ENCODE measurements at regions not wholly inside any gene's neighbourhood (a gene's known extent, or its start where the extent isn't known, plus 50 kb on each side); places are given as distances from the start of the nearest gene placed in this dataset.

DNA sequence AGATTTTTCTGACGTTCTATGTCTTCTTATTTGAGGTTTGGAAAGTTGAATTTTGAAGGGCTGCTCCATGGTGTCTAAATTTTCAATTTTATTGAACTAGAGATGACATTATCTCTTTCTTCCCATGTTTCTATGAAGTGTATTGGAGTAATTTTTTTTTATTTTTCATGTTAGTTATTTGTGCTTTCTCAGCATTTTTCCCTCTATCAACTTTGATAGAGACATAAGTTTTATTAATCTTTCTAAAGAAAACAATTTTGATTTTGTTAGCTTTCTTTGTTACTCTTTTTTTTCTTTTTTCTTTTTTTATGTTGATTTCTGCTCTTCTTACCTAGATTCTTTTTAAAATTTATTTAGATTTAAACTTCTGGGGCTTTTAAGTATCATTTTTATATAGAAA, 1694.8 kb downstream of the PCDH9 start:
- H3K4me3 ChIP-seq (ENCODE audit: insufficient read depth, low read depth, low read length): no peak overlapping the region
- no peak for FAIRE-seq
- no peak overlapping the region for H3K4me3 Mint-ChIP-seq (ENCODE audit: unreplicated experiment)

DNA sequence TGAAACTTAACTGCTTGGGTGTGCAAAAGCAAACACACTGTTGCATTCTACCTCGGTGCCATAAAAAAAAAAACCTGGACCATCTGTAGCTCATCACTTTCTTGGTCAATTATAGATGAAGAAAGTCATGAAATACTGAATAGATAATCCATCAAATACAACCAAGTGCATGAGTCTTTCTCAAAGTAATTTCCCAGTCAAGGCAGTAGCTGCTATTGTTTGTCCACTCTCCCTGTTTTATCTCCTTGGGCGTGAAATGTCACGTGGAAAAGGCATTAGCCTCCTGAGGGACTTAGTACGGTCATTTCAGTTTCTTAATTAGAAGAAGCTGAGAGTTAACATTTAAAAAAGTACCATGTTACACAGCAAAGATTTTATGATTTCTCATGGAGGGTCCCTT, 1697.9 kb downstream of the PCDH9 start:
- Mint-ChIP-seq H3K9me3 (ENCODE audit: unreplicated experiment) (no peaks in the 10 kb centered on the region), H3K36me3 (ENCODE audit: low read depth, unreplicated experiment) (no peaks in the 10 kb centered on the region), H3K27ac (ENCODE audit: unreplicated experiment) (no peak overlapping the region), H3K4me1 (ENCODE audit: low read depth, unreplicated experiment) (peaks cover 4% of the 10 kb centered on the region), H3K27me3 (ENCODE audit: low read depth, unreplicated experiment) (no peaks in the 10 kb centered on the region), H3K4me3 (ENCODE audit: unreplicated experiment) (no peak overlapping the region)
- no peaks in the 10 kb centered on the region for H3K27me3 ChIP-seq (ENCODE audit: insufficient read depth, low read length)
- no peaks in the 10 kb centered on the region for H3K79me2 ChIP-seq (ENCODE audit: insufficient read depth, low read length)
- H2AFZ ChIP-seq (ENCODE audit: low read depth, low read length): no peak overlapping the region
- H3K9me3 ChIP-seq (ENCODE audit: insufficient read depth, low read depth, low read length): no peaks in the 10 kb centered on the region
- H3K9ac ChIP-seq (ENCODE audit: low read length): no peak overlapping the region
- H3K4me1 ChIP-seq (ENCODE audit: insufficient read depth, low read length): no peaks in the 10 kb centered on the region
- no peak overlapping the region for H3K27ac ChIP-seq (ENCODE audit: low read depth, low read length)
- FAIRE-seq (no peak), DNase-seq (ENCODE audit: low read depth) (no peak)
- no peak for TF ChIP-seq EZH2 (IDR thresholded peaks at IDR 0.05; ENCODE audit: insufficient read depth, low read length)
- TF ChIP-seq, protein P1, sequence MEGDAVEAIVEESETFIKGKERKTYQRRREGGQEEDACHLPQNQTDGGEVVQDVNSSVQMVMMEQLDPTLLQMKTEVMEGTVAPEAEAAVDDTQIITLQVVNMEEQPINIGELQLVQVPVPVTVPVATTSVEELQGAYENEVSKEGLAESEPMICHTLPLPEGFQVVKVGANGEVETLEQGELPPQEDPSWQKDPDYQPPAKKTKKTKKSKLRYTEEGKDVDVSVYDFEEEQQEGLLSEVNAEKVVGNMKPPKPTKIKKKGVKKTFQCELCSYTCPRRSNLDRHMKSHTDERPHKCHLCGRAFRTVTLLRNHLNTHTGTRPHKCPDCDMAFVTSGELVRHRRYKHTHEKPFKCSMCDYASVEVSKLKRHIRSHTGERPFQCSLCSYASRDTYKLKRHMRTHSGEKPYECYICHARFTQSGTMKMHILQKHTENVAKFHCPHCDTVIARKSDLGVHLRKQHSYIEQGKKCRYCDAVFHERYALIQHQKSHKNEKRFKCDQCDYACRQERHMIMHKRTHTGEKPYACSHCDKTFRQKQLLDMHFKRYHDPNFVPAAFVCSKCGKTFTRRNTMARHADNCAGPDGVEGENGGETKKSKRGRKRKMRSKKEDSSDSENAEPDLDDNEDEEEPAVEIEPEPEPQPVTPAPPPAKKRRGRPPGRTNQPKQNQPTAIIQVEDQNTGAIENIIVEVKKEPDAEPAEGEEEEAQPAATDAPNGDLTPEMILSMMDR (IDR thresholded peaks at IDR 0.05; ENCODE audit: insufficient read depth, low read depth, low read length): no peak
- H3K36me3 ChIP-seq (ENCODE audit: insufficient read depth, low read length): no peaks in the 10 kb centered on the region
- no peaks in the 10 kb centered on the region for H4K20me1 ChIP-seq (ENCODE audit: insufficient read depth, low read length)
- H3K4me2 ChIP-seq (ENCODE audit: low read length): no peak overlapping the region
- no peak overlapping the region for H3K4me3 ChIP-seq (ENCODE audit: insufficient read depth, low read depth, low read length)

More for the DNA sequence above, 1694.8 kb downstream of the PCDH9 start:
- DNase-seq (ENCODE audit: low read depth): no peak
- Histone ChIP-seq H3K36me3 (ENCODE audit: insufficient read depth, low read length) (no peaks in the 10 kb centered on the region), H3K9me3 (ENCODE audit: insufficient read depth, low read depth, low read length) (no peaks in the 10 kb centered on the region), H4K20me1 (ENCODE audit: insufficient read depth, low read length) (no peaks in the 10 kb centered on the region), H3K9ac (ENCODE audit: low read length) (no peak overlapping the region), H3K4me1 (ENCODE audit: insufficient read depth, low read length) (no peaks in the 10 kb centered on the region), H3K27ac (ENCODE audit: low read depth, low read length) (no peak overlapping the region), H3K79me2 (ENCODE audit: insufficient read depth, low read length) (no peaks in the 10 kb centered on the region), H2AFZ (ENCODE audit: low read depth, low read length) (no peak overlapping the region), H3K4me2 (ENCODE audit: low read length) (no peak overlapping the region), H3K27me3 (ENCODE audit: insufficient read depth, low read length) (no peaks in the 10 kb centered on the region)
- H3K36me3 Mint-ChIP-seq (ENCODE audit: low read depth, unreplicated experiment): no peaks in the 10 kb centered on the region
- H3K4me1 Mint-ChIP-seq (ENCODE audit: low read depth, unreplicated experiment): peaks cover 4% of the 10 kb centered on the region
- no peak for TF ChIP-seq EZH2 (IDR thresholded peaks at IDR 0.05; ENCODE audit: insufficient read depth, low read length)
- TF ChIP-seq, protein P1 (IDR thresholded peaks at IDR 0.05; ENCODE audit: insufficient read depth, low read depth, low read length): no peak
- no peak overlapping the region for H3K27ac Mint-ChIP-seq (ENCODE audit: unreplicated experiment)
- no peaks in the 10 kb centered on the region for H3K9me3 Mint-ChIP-seq (ENCODE audit: unreplicated experiment)
- H3K27me3 Mint-ChIP-seq (ENCODE audit: low read depth, unreplicated experiment): no peaks in the 10 kb centered on the region

DNA sequence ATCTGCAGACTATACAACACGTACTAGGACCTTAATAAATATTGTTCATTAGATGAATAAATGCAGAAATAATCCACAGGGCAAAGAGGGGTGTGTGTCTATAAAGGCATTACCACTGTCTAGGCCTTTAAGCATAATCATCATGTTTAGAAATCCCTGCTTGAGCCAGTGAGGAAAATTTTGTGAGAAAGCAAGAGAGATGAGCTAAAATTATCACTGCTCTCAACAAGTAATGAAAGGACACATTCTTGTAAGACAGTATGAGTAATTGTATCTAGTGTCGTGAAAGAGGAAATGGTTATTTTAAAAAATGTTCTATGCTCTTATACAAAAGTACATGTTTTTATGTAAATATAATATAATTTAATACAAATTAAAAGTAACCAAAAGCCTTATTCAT, 1699.4 kb downstream of the PCDH9 start:
- Histone ChIP-seq H3K27me3 (ENCODE audit: insufficient read depth, low read length) (no peaks in the 10 kb centered on the region), H3K4me3 (ENCODE audit: insufficient read depth, low read depth, low read length) (no peak overlapping the region), H3K9ac (ENCODE audit: low read length) (no peak overlapping the region), H3K4me2 (ENCODE audit: low read length) (no peak overlapping the region), H4K20me1 (ENCODE audit: insufficient read depth, low read length) (no peaks in the 10 kb centered on the region), H3K9me3 (ENCODE audit: insufficient read depth, low read depth, low read length) (no peaks in the 10 kb centered on the region), H3K4me1 (ENCODE audit: insufficient read depth, low read length) (no peaks in the 10 kb centered on the region), H3K36me3 (ENCODE audit: insufficient read depth, low read length) (no peaks in the 10 kb centered on the region), H2AFZ (ENCODE audit: low read depth, low read length) (no peak overlapping the region), H3K79me2 (ENCODE audit: insufficient read depth, low read length) (no peaks in the 10 kb centered on the region), H3K27ac (ENCODE audit: low read depth, low read length) (no peak overlapping the region)
- no peaks in the 10 kb centered on the region for H3K27me3 Mint-ChIP-seq (ENCODE audit: low read depth, unreplicated experiment)
- no peak overlapping the region for H3K27ac Mint-ChIP-seq (ENCODE audit: unreplicated experiment)
- peak; percentile 15 for DNase-seq (ENCODE audit: low read depth)
- peaks cover 2% of the 10 kb centered on the region for H3K9me3 Mint-ChIP-seq (ENCODE audit: unreplicated experiment)
- no peak overlapping the region for H3K4me3 Mint-ChIP-seq (ENCODE audit: unreplicated experiment)
- TF ChIP-seq EZH2 (IDR thresholded peaks at IDR 0.05; ENCODE audit: insufficient read depth, low read length): no peak
- TF ChIP-seq, protein P1 (IDR thresholded peaks at IDR 0.05; ENCODE audit: insufficient read depth, low read depth, low read length): no peak
- FAIRE-seq: no peak
- H3K4me1 Mint-ChIP-seq (ENCODE audit: low read depth, unreplicated experiment): peaks cover 4% of the 10 kb centered on the region
- H3K36me3 Mint-ChIP-seq (ENCODE audit: low read depth, unreplicated experiment): no peaks in the 10 kb centered on the region

Data from astrocyte (in vitro differentiated cells and primary cell).